AG10803 (cell line): ENCODE measurements at regions not wholly inside any gene's neighbourhood (a gene's known extent, or its start where the extent isn't known, plus 50 kb on each side); places are given as distances from the start of the nearest gene placed in this dataset.
"Not testable (repeated sequence)": the region's sequence is repeated elsewhere in the genome, so short reads cannot be mapped to it uniquely, and the experiment has no call there.

Experiments
- DNase-seq: peaks from one replicate; pipeline ENCODE4 v3.0.0; 2010; ENCODE audit warnings: low read depth
- H3K4me3 ChIP-seq: 2 replicates; pipeline ENCODE4 v1.5.1; 2011; ENCODE audit warnings: mild to moderate bottlenecking, low read length, control low read depth
- TF ChIP-seq, protein P1 (sequence below): conservative IDR thresholded peaks from 2 replicates; pipeline ENCODE4 v1.5.1; 2011; ENCODE audit warnings: mild to moderate bottlenecking, low read length, control low read depth, inconsistent platforms

DNA sequence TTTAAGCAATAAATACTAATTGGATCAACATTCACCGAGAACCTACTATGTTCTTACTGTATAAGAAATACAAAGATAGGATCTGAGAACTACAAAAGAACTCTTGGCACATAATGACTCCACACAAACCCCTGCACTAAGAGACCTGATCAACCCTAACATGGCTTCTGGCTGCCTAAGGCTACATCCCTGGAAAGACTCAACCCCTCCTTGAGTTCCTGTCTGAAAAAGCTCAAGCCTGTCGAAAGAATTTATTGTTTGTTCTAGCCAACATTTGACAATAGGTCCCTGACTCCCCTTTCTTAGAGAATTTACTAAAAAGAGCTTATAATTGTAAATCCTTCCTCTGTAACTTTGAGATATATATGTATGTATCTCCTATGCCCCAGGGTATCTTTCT is 125.3 kb upstream of the SGCE start:
- TF ChIP-seq, protein P1, sequence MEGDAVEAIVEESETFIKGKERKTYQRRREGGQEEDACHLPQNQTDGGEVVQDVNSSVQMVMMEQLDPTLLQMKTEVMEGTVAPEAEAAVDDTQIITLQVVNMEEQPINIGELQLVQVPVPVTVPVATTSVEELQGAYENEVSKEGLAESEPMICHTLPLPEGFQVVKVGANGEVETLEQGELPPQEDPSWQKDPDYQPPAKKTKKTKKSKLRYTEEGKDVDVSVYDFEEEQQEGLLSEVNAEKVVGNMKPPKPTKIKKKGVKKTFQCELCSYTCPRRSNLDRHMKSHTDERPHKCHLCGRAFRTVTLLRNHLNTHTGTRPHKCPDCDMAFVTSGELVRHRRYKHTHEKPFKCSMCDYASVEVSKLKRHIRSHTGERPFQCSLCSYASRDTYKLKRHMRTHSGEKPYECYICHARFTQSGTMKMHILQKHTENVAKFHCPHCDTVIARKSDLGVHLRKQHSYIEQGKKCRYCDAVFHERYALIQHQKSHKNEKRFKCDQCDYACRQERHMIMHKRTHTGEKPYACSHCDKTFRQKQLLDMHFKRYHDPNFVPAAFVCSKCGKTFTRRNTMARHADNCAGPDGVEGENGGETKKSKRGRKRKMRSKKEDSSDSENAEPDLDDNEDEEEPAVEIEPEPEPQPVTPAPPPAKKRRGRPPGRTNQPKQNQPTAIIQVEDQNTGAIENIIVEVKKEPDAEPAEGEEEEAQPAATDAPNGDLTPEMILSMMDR: no peak
- H3K4me3 ChIP-seq: no peak overlapping the region
- no peak for DNase-seq

DNA sequence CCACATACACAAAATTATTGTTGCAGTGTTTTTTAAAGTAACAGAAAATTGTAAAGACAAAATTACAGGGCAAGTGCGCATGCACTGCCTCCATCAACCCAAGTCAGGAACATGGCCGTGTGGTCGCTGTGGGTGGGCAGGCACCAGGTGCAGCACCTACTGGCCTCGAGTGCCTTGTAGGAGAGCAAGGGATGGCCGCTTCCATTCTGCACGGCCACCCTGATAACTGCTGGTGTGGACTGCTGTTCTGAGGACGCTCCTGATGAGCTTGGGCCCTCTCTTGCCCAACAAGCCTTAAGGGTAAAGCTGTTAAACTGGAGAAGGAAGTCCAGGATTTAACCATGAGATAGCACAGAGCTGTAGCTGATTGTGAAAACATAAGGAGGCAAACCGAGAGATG is 124.6 kb upstream of the PPP1R9A start:
- TF ChIP-seq, protein P1: no peak
- DNase-seq: no peak
- no peak overlapping the region for H3K4me3 ChIP-seq

DNA sequence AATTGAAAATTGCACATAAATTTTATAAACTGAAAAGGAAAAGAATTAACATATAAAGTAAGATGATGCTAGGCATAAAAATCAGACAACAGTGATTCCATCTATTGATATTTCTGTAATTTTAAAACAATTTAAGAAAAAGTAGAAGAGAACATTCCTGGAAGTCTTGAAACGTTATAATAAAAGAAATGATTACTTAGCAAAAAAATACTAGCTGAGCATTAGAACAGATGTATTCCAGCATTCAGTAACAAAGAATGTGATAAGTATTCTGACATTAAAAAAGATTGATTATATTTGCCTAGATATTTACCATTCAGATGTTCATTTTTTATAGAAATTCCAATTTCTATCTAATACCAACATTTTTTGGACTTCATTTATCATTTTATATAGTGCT is 120.1 kb upstream of the PPP1R9A start:
- DNase-seq: no peak
- TF ChIP-seq, protein P1: no peak
- H3K4me3 ChIP-seq: no peak overlapping the region

DNA sequence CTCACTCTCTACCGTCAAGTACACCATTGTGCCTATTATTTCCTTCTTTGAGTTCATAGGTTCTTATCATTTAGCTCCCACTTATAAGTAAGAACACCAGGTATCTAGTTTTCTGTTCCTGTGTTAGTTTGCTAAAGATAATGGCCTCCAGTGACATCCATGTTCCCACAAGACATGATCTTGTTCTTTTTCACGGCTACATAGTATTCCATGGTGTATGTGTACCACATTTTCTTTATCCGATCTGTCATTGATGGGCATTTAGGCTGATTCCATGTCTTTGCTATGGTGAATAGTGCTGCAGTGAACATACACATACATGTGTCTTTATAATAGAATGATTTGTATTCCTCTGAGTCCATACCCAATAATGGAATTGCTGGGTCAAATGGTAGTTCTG is 119.0 kb upstream of the PPP1R9A start:
- DNase-seq, H3K4me3 ChIP-seq: not testable (repeated sequence)

DNA sequence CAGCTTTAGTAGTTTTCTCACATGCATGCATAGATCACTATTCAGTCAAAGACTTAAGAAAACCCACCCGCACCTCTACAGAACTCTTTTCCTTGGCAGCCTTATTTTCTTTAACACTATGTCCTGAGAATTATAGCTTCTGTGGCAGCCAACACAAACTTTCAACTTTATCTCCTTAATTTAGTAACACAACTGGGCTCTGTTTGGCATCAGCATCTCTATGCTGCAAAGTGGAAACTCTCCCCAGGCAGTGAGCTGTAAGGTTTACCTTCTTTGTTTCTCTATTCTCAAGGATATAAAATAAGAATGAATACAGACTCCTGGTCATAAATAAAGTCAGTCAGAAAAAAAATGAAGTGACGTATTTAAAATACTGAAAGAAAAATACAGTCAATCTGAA is 115.2 kb upstream of the PPP1R9A start:
- DNase-seq: no peak
- H3K4me3 ChIP-seq: no peak overlapping the region
- TF ChIP-seq, protein P1: no peak

DNA sequence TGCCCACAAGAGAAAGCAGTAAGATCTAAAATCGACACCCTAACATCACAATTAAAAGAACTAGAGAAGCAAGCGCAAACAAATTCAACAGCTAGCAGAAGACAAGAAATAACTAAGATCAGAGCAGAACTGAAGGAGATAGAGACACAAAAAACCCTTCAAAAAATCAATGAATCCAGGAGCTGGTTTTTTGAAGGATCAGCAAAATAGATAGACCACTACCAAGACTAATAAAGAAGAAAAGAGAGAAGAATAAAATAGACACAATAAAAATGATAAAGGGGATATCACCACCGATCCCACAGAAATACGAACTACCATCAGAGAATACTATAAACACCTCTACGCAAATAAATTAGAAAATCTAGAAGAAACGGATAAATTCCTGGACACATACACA is 110.0 kb upstream of the PPP1R9A start:
- H3K4me3 ChIP-seq, DNase-seq: not testable (repeated sequence)

DNA sequence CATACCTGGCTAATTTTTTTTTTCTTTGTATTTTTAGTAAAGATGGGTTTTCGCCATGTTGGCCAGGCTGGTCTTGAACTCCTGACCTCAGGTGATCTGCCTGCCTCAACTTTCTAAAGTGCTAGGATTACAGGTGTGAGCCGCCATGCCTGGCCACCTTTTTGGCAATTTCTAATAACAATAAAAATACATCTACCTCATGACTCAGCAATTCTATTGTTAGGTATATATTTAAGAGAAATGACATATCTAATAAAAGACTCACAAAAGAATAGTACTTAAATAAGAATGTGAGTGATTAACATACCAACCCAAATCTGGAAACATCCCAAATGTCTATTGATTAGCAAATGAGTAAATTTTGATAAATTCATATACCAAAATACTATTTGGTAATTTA is 103.6 kb upstream of the PPP1R9A start:
- TF ChIP-seq, protein P1: no peak
- no peak overlapping the region for H3K4me3 ChIP-seq
- DNase-seq: no peak

DNA sequence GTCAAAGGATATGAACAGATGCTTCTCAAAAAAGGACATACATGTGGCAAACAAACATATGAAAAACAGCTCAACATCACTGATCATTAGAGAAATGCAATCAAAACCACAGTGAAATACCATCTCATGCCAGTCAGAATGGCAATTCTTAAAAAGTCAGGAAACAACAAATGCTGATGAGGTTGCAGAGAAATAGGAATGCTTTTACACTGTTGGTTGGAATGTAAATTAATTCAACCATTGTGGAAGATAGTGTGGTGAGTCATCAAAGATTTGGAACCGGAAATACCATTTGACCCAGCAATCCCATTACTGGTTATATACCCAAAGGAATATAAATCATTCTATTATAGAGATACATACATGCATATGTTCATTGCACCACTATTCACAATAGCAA is 98.7 kb upstream of the PPP1R9A start:
- not testable (repeated sequence) for H3K4me3 ChIP-seq

DNA sequence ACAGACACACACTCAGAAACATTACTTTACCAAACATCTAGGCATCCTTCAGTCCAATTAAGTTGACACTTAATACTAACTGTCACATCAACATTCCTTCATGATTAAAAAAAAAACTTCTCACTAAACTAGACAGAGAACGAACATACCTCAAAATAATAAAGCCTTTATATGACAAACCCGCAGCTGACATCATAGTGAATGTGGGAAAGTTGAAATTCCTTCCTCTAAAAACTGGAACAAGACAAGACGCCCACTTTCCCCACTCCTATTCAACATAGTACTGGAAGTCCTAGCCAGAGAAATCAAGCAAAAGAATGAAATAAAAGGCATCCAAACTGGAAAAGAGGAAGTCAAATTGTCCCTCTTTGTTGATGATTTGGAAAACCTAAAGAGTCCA is 96.9 kb upstream of the PPP1R9A start:
- DNase-seq: no peak
- TF ChIP-seq, protein P1: no peak
- H3K4me3 ChIP-seq: no peak overlapping the region

More for the DNA sequence above, 98.7 kb upstream of the PPP1R9A start:
- peak; percentile 28 for DNase-seq
